HT-29 (cell line): ENCODE measurements at regions not wholly inside any gene's neighbourhood (a gene's known extent, or its start where the extent isn't known, plus 50 kb on each side); places are given as distances from the start of the nearest gene placed in this dataset.
A peak's percentile ranks its signal among the peaks of the same experiment; 100 is the strongest.
"Not testable (repeated sequence)": the region's sequence is repeated elsewhere in the genome, so short reads cannot be mapped to it uniquely, and the experiment has no call there.

Source experiments
- DNase-seq: peaks from one replicate; pipeline ENCODE4 v3.0.0-alpha.2; 2015; ENCODE audit warnings: low spot score

GRCh38 chr6:135604035-135604860 is 106.7 kb upstream of the AHI1 start:
- no peak for DNase-seq

- no peak for DNase-seq
These were observed 107.8 kb upstream of the AHI1 start for GRCh38 chr6:135605278-135605790.

- no peak for DNase-seq
These were observed 108.9 kb upstream of the AHI1 start for GRCh38 chr6:135606392-135606791.

GRCh38 chr6:135608031-135608430 is 110.5 kb upstream of the AHI1 start:
- no peak for DNase-seq

GRCh38 chr6:135610192-135610591 is 112.7 kb upstream of the AHI1 start:
- not testable (repeated sequence) for DNase-seq

GRCh38 chr6:135616655-135617054 is 119.1 kb upstream of the AHI1 start:
- DNase-seq = no peak

GRCh38 chr6:135617222-135617621 is 119.7 kb upstream of the AHI1 start:
- DNase-seq = no peak

- DNase-seq = no peak
These were observed 124.5 kb upstream of the AHI1 start for GRCh38 chr6:135622081-135622480.

- no peak for DNase-seq
These were observed 126.4 kb upstream of the AHI1 start for GRCh38 chr6:135623979-135624378.

GRCh38 chr6:135624402-135625295 is 127.1 kb upstream of the AHI1 start:
- DNase-seq = no peak

- DNase-seq = not testable (repeated sequence)
These were observed 128.5 kb upstream of the AHI1 start for GRCh38 chr6:135626001-135626400.

- peak; percentile 4 for DNase-seq
These were observed 129.7 kb upstream of the AHI1 start for GRCh38 chr6:135627092-135627715.

- no peak for DNase-seq
These were observed 133.3 kb upstream of the AHI1 start for GRCh38 chr6:135630789-135631376.

- no peak for DNase-seq
These were observed 134.3 kb upstream of the AHI1 start for GRCh38 chr6:135631821-135632220.

GRCh38 chr6:135633573-135633972 is 136.0 kb upstream of the AHI1 start:
- no peak for DNase-seq

- DNase-seq = no peak
These were observed 140.2 kb upstream of the AHI1 start for GRCh38 chr6:135637701-135638100.

- no peak for DNase-seq
These were observed 140.6 kb upstream of the AHI1 start for GRCh38 chr6:135638108-135638507.

GRCh38 chr6:135640048-135640447 is 142.5 kb upstream of the AHI1 start:
- no peak for DNase-seq

- DNase-seq = no peak
These were observed 143.0 kb upstream of the AHI1 start for GRCh38 chr6:135640449-135641111.

GRCh38 chr6:135642912-135643311 is 145.4 kb upstream of the AHI1 start:
- no peak for DNase-seq

- no peak for DNase-seq
These were observed 146.9 kb upstream of the AHI1 start for GRCh38 chr6:135644394-135644793.
